ENCODE measurements at regions not wholly inside any gene's neighbourhood (a gene's known extent, or its start where the extent isn't known, plus 50 kb on each side); places are given as distances from the start of the nearest gene placed in this dataset.

DNA sequence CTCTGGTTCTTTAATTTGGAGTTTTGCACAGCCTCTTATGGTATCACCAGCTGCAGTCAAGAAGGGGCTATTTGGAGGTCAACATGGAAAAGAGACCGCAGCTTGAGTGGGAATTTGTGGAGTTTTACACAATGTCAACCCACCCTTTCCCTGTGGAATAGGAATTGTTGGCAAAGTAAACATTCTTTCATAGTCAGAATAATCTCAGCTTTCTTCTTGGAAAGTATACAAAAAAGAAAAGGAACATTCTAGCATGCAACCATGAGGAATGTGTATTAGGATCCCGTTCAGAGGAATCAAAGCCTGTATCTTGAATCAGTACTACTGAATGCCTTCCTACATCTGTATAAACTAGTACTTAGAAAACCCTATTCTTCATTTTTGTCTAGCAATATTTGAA lies 107.6 kb downstream of the LURAP1L start:
- H3K4me2 ChIP-seq (ENCODE audit: low read length), result no peak overlapping the region
- H3K9ac ChIP-seq (ENCODE audit: low read length), result no peak overlapping the region

DNA sequence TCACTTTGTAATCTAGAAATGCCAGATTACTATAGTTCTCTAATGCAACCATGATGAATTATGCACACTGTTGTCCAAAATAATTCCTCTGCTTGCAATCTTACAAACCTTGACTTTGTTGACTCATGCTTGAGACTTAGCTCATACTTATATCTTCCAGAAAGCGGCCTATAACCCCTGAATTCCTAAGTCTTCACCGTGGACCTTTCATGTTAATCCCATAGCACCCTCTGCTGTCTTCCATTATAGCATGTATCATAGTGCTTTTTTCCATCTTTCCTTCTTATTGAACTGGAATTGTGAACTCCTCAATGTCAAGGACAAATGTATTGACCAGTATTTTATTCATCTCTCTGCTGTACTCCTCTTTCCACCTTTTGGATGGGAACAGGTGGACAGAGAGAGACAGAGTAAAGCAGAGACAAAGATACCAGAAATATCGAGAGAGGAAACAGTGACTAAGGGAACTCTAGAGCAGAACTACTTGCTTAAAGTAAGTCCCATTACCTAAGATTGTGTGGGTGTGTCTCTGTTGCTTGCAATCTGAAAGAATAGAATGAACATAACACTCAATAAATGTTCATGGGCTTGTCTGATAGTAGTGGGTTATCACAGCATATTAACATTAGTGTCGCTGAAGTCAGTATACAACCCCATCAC lies 110.0 kb downstream of the LURAP1L start:
- H3K9me3 ChIP-seq (ENCODE audit: low read length), result no peaks in the 10 kb centered on the region
- H3K27me3 ChIP-seq (ENCODE audit: insufficient read depth, low read depth, low read length), result no peaks in the 10 kb centered on the region
- H3K9me2 ChIP-seq (ENCODE audit: insufficient read depth, low read length), result no peaks in the 10 kb centered on the region
- H3K4me3 ChIP-seq (ENCODE audit: low read length), result no peak overlapping the region
- no peak overlapping the region for H3K4me2 ChIP-seq (ENCODE audit: low read length)
- no peak overlapping the region for H3K27ac ChIP-seq (ENCODE audit: low read length)
- no peak overlapping the region for H3K9ac ChIP-seq (ENCODE audit: low read length)
- no peaks in the 10 kb centered on the region for H3K79me2 ChIP-seq (replicated peaks; ENCODE audit: insufficient read depth, low read length)
- no peaks in the 10 kb centered on the region for H4K20me1 ChIP-seq (ENCODE audit: insufficient read depth)
- peak; percentile 40 for TF ChIP-seq RAD21 (conservative IDR thresholded peaks at IDR 0.05)
- no peak for TF ChIP-seq EP300 (conservative IDR thresholded peaks at IDR 0.05; ENCODE audit: poor library complexity, severe bottlenecking)
- TF ChIP-seq, protein P1, sequence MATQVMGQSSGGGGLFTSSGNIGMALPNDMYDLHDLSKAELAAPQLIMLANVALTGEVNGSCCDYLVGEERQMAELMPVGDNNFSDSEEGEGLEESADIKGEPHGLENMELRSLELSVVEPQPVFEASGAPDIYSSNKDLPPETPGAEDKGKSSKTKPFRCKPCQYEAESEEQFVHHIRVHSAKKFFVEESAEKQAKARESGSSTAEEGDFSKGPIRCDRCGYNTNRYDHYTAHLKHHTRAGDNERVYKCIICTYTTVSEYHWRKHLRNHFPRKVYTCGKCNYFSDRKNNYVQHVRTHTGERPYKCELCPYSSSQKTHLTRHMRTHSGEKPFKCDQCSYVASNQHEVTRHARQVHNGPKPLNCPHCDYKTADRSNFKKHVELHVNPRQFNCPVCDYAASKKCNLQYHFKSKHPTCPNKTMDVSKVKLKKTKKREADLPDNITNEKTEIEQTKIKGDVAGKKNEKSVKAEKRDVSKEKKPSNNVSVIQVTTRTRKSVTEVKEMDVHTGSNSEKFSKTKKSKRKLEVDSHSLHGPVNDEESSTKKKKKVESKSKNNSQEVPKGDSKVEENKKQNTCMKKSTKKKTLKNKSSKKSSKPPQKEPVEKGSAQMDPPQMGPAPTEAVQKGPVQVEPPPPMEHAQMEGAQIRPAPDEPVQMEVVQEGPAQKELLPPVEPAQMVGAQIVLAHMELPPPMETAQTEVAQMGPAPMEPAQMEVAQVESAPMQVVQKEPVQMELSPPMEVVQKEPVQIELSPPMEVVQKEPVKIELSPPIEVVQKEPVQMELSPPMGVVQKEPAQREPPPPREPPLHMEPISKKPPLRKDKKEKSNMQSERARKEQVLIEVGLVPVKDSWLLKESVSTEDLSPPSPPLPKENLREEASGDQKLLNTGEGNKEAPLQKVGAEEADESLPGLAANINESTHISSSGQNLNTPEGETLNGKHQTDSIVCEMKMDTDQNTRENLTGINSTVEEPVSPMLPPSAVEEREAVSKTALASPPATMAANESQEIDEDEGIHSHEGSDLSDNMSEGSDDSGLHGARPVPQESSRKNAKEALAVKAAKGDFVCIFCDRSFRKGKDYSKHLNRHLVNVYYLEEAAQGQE (IDR thresholded peaks at IDR 0.05; ENCODE audit: borderline replicate concordance), result no peak
- TF ChIP-seq, protein P2, sequence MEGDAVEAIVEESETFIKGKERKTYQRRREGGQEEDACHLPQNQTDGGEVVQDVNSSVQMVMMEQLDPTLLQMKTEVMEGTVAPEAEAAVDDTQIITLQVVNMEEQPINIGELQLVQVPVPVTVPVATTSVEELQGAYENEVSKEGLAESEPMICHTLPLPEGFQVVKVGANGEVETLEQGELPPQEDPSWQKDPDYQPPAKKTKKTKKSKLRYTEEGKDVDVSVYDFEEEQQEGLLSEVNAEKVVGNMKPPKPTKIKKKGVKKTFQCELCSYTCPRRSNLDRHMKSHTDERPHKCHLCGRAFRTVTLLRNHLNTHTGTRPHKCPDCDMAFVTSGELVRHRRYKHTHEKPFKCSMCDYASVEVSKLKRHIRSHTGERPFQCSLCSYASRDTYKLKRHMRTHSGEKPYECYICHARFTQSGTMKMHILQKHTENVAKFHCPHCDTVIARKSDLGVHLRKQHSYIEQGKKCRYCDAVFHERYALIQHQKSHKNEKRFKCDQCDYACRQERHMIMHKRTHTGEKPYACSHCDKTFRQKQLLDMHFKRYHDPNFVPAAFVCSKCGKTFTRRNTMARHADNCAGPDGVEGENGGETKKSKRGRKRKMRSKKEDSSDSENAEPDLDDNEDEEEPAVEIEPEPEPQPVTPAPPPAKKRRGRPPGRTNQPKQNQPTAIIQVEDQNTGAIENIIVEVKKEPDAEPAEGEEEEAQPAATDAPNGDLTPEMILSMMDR (IDR thresholded peaks at IDR 0.05; ENCODE audit: poor library complexity, severe bottlenecking), result peak; percentile 36
- TF ChIP-seq EZH2 (IDR thresholded peaks at IDR 0.05; ENCODE audit: borderline replicate concordance, insufficient read depth, low read length, poor library complexity, severe bottlenecking), result no peak
- no peak for TF ChIP-seq POLR2AphosphoS5 (IDR thresholded peaks at IDR 0.05)
- peak; percentile 30 for TF ChIP-seq SMC3 (conservative IDR thresholded peaks at IDR 0.05; ENCODE audit: poor library complexity)
- TF ChIP-seq MXI1 (conservative IDR thresholded peaks at IDR 0.05; ENCODE audit: poor library complexity, severe bottlenecking), result no peak
- no peak for TF ChIP-seq TAF1 (IDR thresholded peaks at IDR 0.05; ENCODE audit: low read depth)
- H3K36me3 ChIP-seq (ENCODE audit: insufficient read depth, low read length), result no peaks in the 10 kb centered on the region
- no peaks in the 10 kb centered on the region for H3F3A ChIP-seq (ENCODE audit: insufficient read depth, low read length, poor library complexity, severe bottlenecking)
- no peak overlapping the region for H2AFZ ChIP-seq (ENCODE audit: low read depth, low read length)

More for the DNA sequence above, 107.6 kb downstream of the LURAP1L start:
- no peaks in the 10 kb centered on the region for H3K9me2 ChIP-seq (ENCODE audit: insufficient read depth, low read length)
- no peaks in the 10 kb centered on the region for H3K27me3 ChIP-seq (ENCODE audit: insufficient read depth, low read depth, low read length)
- no peaks in the 10 kb centered on the region for H3F3A ChIP-seq (ENCODE audit: insufficient read depth, low read length, poor library complexity, severe bottlenecking)
- no peaks in the 10 kb centered on the region for H3K79me2 ChIP-seq (replicated peaks; ENCODE audit: insufficient read depth, low read length)
- no peak overlapping the region for H2AFZ ChIP-seq (ENCODE audit: low read depth, low read length)
- no peak overlapping the region for H3K4me3 ChIP-seq (ENCODE audit: low read length)
- H3K27ac ChIP-seq (ENCODE audit: low read length), result no peak overlapping the region
- H4K20me1 ChIP-seq (ENCODE audit: insufficient read depth), result no peaks in the 10 kb centered on the region
- TF ChIP-seq POLR2AphosphoS5 (IDR thresholded peaks at IDR 0.05), result no peak
- TF ChIP-seq RAD21 (conservative IDR thresholded peaks at IDR 0.05), result no peak
- no peak for TF ChIP-seq TAF1 (IDR thresholded peaks at IDR 0.05; ENCODE audit: low read depth)
- TF ChIP-seq EZH2 (IDR thresholded peaks at IDR 0.05; ENCODE audit: borderline replicate concordance, insufficient read depth, low read length, poor library complexity, severe bottlenecking), result no peak
- TF ChIP-seq EP300 (conservative IDR thresholded peaks at IDR 0.05; ENCODE audit: poor library complexity, severe bottlenecking), result no peak
- TF ChIP-seq, protein P2 (IDR thresholded peaks at IDR 0.05; ENCODE audit: poor library complexity, severe bottlenecking), result no peak
- TF ChIP-seq, protein P1 (IDR thresholded peaks at IDR 0.05; ENCODE audit: borderline replicate concordance), result no peak
- no peak for TF ChIP-seq MXI1 (conservative IDR thresholded peaks at IDR 0.05; ENCODE audit: poor library complexity, severe bottlenecking)
- TF ChIP-seq SMC3 (conservative IDR thresholded peaks at IDR 0.05; ENCODE audit: poor library complexity), result no peak
- H3K36me3 ChIP-seq (ENCODE audit: insufficient read depth, low read length), result no peaks in the 10 kb centered on the region
- no peaks in the 10 kb centered on the region for H3K9me3 ChIP-seq (ENCODE audit: low read length)

All from neural cell (in vitro differentiated cells).